GM12891 (cell line): ENCODE measurements at regions not wholly inside any gene's neighbourhood (a gene's known extent, or its start where the extent isn't known, plus 50 kb on each side); places are given as distances from the start of the nearest gene placed in this dataset.

Source experiments
- PAX5 ChIP-seq: IDR thresholded peaks from 2 replicates; pipeline ENCODE4 v1.6.1; 2011; ENCODE audit warnings: low read length, moderate library complexity, mild to moderate bottlenecking; ENCODE audit not compliant: insufficient read depth, severe bottlenecking
- POLR2A ChIP-seq: IDR thresholded peaks from 2 replicates; pipeline ENCODE4 v1.6.1; 2011; ENCODE audit warnings: low read depth, low read length, control low read depth

DNA sequence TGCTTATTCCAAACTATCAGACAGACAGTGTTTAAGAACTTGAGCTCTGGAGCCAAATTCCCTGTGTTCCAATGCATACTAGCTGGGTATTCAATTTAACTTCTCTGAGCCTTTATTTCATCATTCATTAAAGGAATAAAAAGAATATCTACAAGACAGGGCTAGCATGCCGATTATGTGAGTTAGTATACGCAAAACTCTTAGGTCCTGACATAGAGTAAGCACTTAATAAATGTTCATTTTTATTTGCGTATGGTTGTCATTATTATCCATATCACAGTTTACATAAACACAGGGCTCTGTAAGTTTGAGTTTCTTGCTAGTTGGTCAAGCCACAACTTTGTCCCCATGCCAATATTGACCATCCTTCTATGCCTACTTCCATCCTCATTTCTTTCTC is 161.5 kb downstream of the NUAK1 start:
- TF ChIP-seq PAX5 (no peak), POLR2A (no peak)
